HCT116 (cell line): ENCODE measurements at regions not wholly inside any gene's neighbourhood (a gene's known extent, or its start where the extent isn't known, plus 50 kb on each side); places are given as distances from the start of the nearest gene placed in this dataset.

Source experiments
- ATAC-seq: fragments of 200-7000 bp; cut with Tn5 transposase; 2 replicates; pipeline ENCODE4 v1.9.1; 2020; ENCODE audit warnings: mild to moderate bottlenecking, moderate library complexity
- BruUV-seq: library from RNA; stranded (reverse); fragments of 400-500 nt; replicated peaks from 2 replicates; lab custom pipeline; 2021; lab: Mats Ljungman, UMichigan
- CTCF ChIA-PET: fragments of 300-600 bp; sonication (Branson Sonifier 250); formaldehyde crosslinking; loops from one replicate; lab custom pipeline; 2021; ENCODE audit warnings: antibody characterized with exemption; lab: Charles Lee
- POLR2A ChIA-PET: fragments of 300-600, 350-600 bp; sonication (Branson Sonifier 250); formaldehyde crosslinking; loops from one replicate; lab custom pipeline; 2021; ENCODE audit warnings: antibody characterized with exemption; lab: Charles Lee
- RAD21 ChIA-PET, 2 experiments: fragments of 300-600 bp; sonication (Branson Sonifier 250); formaldehyde crosslinking; loops; one replicate each; lab custom pipeline; 2023; ENCODE audit warnings: low total read pairs in 2 of 2; ENCODE audit not compliant: uncharacterized antibody in 2 of 2, unreplicated experiment in 2 of 2, low non-redundant PET in 1 of 2; lab: Charles Lee
- DNase-seq: peaks from one replicate; pipeline ENCODE4 v3.0.0-alpha.2; 2010; ENCODE audit warnings: low read depth, low spot score
- H2AFZ ChIP-seq: fragments of 200-600 bp; shearing (Covaris generic), sonication (generic); 2 replicates; pipeline ENCODE4 v1.6.1; 2017; ENCODE audit warnings: low read depth, mixed run types, mixed read lengths, antibody characterized with exemption, low read length; ENCODE audit not compliant: poor library complexity, severe bottlenecking
- H3K27ac ChIP-seq: 2 replicates; pipeline ENCODE4 v1.5.1; 2012; ENCODE audit warnings: low read depth, low read length
- H3K27me3 ChIP-seq: fragments of 200-600 bp; sonication (generic); 2 replicates; pipeline ENCODE4 v1.6.1; 2016; ENCODE audit warnings: mixed run types, low read length, mixed read lengths; ENCODE audit not compliant: insufficient read depth
- H3K36me3 ChIP-seq, 2 experiments: fragments of 200-500 bp in 1 of 2; fragments of 200-600 bp in 1 of 2; sonication (Bioruptor generic) in 1 of 2; sonication (generic) in 1 of 2; 2 replicates each; pipeline versions ENCODE4 v1.5.1 to v1.6.1; 2014 to 2016; ENCODE audit warnings: low read length in 2 of 2, inconsistent platforms in 1 of 2, mixed read lengths in 1 of 2, mixed run types in 1 of 2; ENCODE audit not compliant: insufficient read depth in 2 of 2, control insufficient read depth in 1 of 2
- H3K4me1 ChIP-seq, 2 experiments: fragments of 200-600 bp in 1 of 2; sonication (generic) in 1 of 2; 2 replicates each; pipeline versions ENCODE4 v1.5.1 to v1.6.1; 2012 to 2017; ENCODE audit warnings: low read length in 2 of 2, inconsistent platforms in 1 of 2, mild to moderate bottlenecking in 1 of 2, mixed read lengths in 1 of 2, mixed run types in 1 of 2, moderate library complexity in 1 of 2; ENCODE audit not compliant: insufficient read depth in 2 of 2, control insufficient read depth in 1 of 2
- H3K4me2 ChIP-seq: fragments of 200-600 bp; sonication (generic); 2 replicates; pipeline ENCODE4 v1.6.1; 2017; ENCODE audit warnings: mixed run types, low read length, mixed read lengths
- H3K4me3 ChIP-seq, 2 experiments: fragments of 200-600 bp in 1 of 2; sonication (generic) in 1 of 2; replicated peaks in 1 of 2; 2 replicates each; pipeline ENCODE4 v1.5.1; 2011 to 2016; ENCODE audit warnings: low read length in 2 of 2, control low read depth in 1 of 2, low read depth in 1 of 2, mild to moderate bottlenecking in 1 of 2, mixed read lengths in 1 of 2, mixed run types in 1 of 2
- H3K79me2 ChIP-seq: fragments of 200-600 bp; sonication (generic); 2 replicates; pipeline ENCODE4 v1.6.1; 2017; ENCODE audit warnings: mild to moderate bottlenecking, mixed run types, low read length, moderate library complexity, mixed read lengths; ENCODE audit not compliant: insufficient read depth
- H3K9ac ChIP-seq: fragments of 200-600 bp; sonication (generic); 2 replicates; pipeline ENCODE4 v1.6.1; 2016; ENCODE audit warnings: low read length, mixed read lengths
- H3K9me2 ChIP-seq: fragments of 200-600 bp; sonication (generic), shearing (Covaris generic); 2 replicates; pipeline ENCODE4 v1.6.1; 2017; ENCODE audit warnings: mixed run types, mild to moderate bottlenecking, moderate library complexity; ENCODE audit not compliant: insufficient read depth
- H3K9me3 ChIP-seq, 2 experiments: fragments of 200-500 bp in 1 of 2; fragments of 200-600 bp in 1 of 2; sonication (Bioruptor generic) in 1 of 2; sonication (generic) in 1 of 2; 2 replicates each; pipeline ENCODE4 v1.6.1; 2014 to 2017; ENCODE audit warnings: low read length in 2 of 2, mixed read lengths in 2 of 2, inconsistent platforms in 1 of 2, low read depth in 1 of 2, mild to moderate bottlenecking in 1 of 2, mixed run types in 1 of 2, moderate library complexity in 1 of 2; ENCODE audit not compliant: control insufficient read depth in 1 of 2, insufficient read depth in 1 of 2
- H4K20me1 ChIP-seq: fragments of 200-600 bp; sonication (generic), shearing (Covaris generic); 2 replicates; pipeline ENCODE4 v1.6.1; 2017; ENCODE audit warnings: mixed run types, mild to moderate bottlenecking, moderate library complexity; ENCODE audit not compliant: insufficient read depth
- ATF3 ChIP-seq: IDR thresholded peaks from 2 replicates; pipeline ENCODE4 v1.6.1; 2012
- CBX3 ChIP-seq: IDR thresholded peaks from 2 replicates; pipeline ENCODE4 v1.6.1; 2012; ENCODE audit warnings: low read depth
- CEBPB ChIP-seq: IDR thresholded peaks from 2 replicates; pipeline ENCODE4 v1.6.1; 2012; ENCODE audit warnings: low read depth
- CTCF ChIP-seq, 3 experiments: fragments of 200-600 bp in 1 of 3; sonication (generic) in 1 of 3; IDR thresholded peaks in 2 of 3; conservative IDR thresholded peaks in 1 of 3; 2 replicates each; pipeline ENCODE4 v1.5.1; 2012 to 2017; ENCODE audit warnings: low read depth in 2 of 3, low read length in 2 of 3, antibody characterized with exemption in 1 of 3, borderline replicate concordance in 1 of 3, control low read depth in 1 of 3, mild to moderate bottlenecking in 1 of 3, mixed read lengths in 1 of 3, mixed run types in 1 of 3, moderate library complexity in 1 of 3; ENCODE audit not compliant: insufficient read depth in 1 of 3
- EGR1 ChIP-seq: IDR thresholded peaks from 2 replicates; pipeline ENCODE4 v1.6.1; 2012; ENCODE audit warnings: low read depth
- EZH2 ChIP-seq: fragments of 200-600 bp; sonication (generic); IDR thresholded peaks from 2 replicates; pipeline ENCODE4 v1.6.1; 2017; ENCODE audit warnings: antibody characterized with exemption, mixed run types
- EZH2phosphoT487 ChIP-seq: fragments of 200-600 bp; IDR thresholded peaks from 2 replicates; pipeline ENCODE4 v1.6.1; 2018; ENCODE audit warnings: antibody characterized with exemption, borderline replicate concordance
- FOSL1 ChIP-seq: IDR thresholded peaks from 2 replicates; pipeline ENCODE4 v1.6.1; 2012; ENCODE audit warnings: low read depth
- JUND ChIP-seq: IDR thresholded peaks from 2 replicates; pipeline ENCODE4 v1.6.1; 2012
- MAX ChIP-seq: IDR thresholded peaks from 2 replicates; pipeline ENCODE4 v1.6.1; 2012
- RAD21 ChIP-seq: IDR thresholded peaks from 2 replicates; pipeline ENCODE4 v1.6.1; 2012; ENCODE audit warnings: low read depth, mild to moderate bottlenecking
- REST ChIP-seq: IDR thresholded peaks from 2 replicates; pipeline ENCODE4 v1.6.1; 2012; ENCODE audit warnings: low read depth
- SIN3A ChIP-seq: IDR thresholded peaks from 2 replicates; pipeline ENCODE4 v1.6.1; 2012; ENCODE audit warnings: low read depth
- SP1 ChIP-seq: IDR thresholded peaks from 2 replicates; pipeline ENCODE4 v1.6.1; 2012; ENCODE audit warnings: low read depth
- TCF7L2 ChIP-seq: IDR thresholded peaks from 2 replicates; pipeline ENCODE4 v1.7.0; 2011; ENCODE audit warnings: borderline replicate concordance, inconsistent platforms; ENCODE audit not compliant: insufficient read depth, insufficient read length; ENCODE audit errors: extremely low read depth
- YY1 ChIP-seq: IDR thresholded peaks from 2 replicates; pipeline ENCODE4 v1.6.1; 2011; ENCODE audit warnings: low read length, low read depth, moderate library complexity, mild to moderate bottlenecking; ENCODE audit not compliant: insufficient replicate concordance; ENCODE audit errors: extremely low read depth
- ZFX ChIP-seq: fragments of 450-650 bp; IDR thresholded peaks from 2 replicates; pipeline ENCODE4 v1.6.1; 2017
- ZNF274 ChIP-seq: fragments of 200-500 bp; sonication (Bioruptor generic); IDR thresholded peaks from 2 replicates; pipeline ENCODE4 v1.6.1; 2014; ENCODE audit warnings: mild to moderate bottlenecking, low read depth, low read length, inconsistent platforms
- intact Hi-C: fragments of 100-400 bp; cut with micrococcal nuclease; formaldehyde crosslinking; loops from 2 replicates; pipeline ENCODE4 v1.10.0; 2022

- no TSS peak for BruUV-seq
- H3K4me3 ChIP-seq, result no peak overlapping the region
- no peaks in the 10 kb centered on the region for H3K9me3 ChIP-seq
- H3K27me3 ChIP-seq, result peaks cover 13% of the 10 kb centered on the region; the same call in 1 of the 2 replicates
- intact Hi-C loops, result no loop called here
- H2AFZ ChIP-seq, result no peak overlapping the region
- no peak overlapping the region for H3K9ac ChIP-seq
- H3K79me2 ChIP-seq, result no peaks in the 10 kb centered on the region
- CTCF ChIA-PET, result no interaction called here
- TF ChIP-seq SIN3A, result no peak
- no peak for TF ChIP-seq YY1
- TF ChIP-seq RAD21, result no peak
- TF ChIP-seq MAX, result no peak
- TF ChIP-seq CEBPB, result no peak
- no peak for TF ChIP-seq CTCF (IDR thresholded peaks at IDR 0.05 in 2 of 3, conservative IDR thresholded peaks at IDR 0.05 in 1 of 3; ENCODE audit: borderline replicate concordance in 1 of 3, insufficient read depth in 1 of 3, low read depth in 2 of 3, low read length in 2 of 3)
- TF ChIP-seq TCF7L2, result no peak
- TF ChIP-seq SP1, result no peak
- TF ChIP-seq ATF3, result no peak
- no peak for TF ChIP-seq EZH2
- no peak for TF ChIP-seq FOSL1
- TF ChIP-seq REST, result no peak
- TF ChIP-seq JUND, result no peak
- no peak for TF ChIP-seq ZFX
- TF ChIP-seq ZNF274, result no peak
- no peak for TF ChIP-seq EGR1
- no peak for TF ChIP-seq EZH2phosphoT487
- TF ChIP-seq CBX3, result no peak
- H3K9me2 ChIP-seq, result no peaks in the 10 kb centered on the region
- no peaks in the 10 kb centered on the region for H3K4me1 ChIP-seq
- ATAC-seq, result no peak
- H4K20me1 ChIP-seq, result no peaks in the 10 kb centered on the region
- POLR2A ChIA-PET, result no interaction called here
- no peak for DNase-seq
- no peaks in the 10 kb centered on the region for H3K36me3 ChIP-seq
- RAD21 ChIA-PET, result no interaction called here
- H3K27ac ChIP-seq, result no peak overlapping the region
- no peak overlapping the region for H3K4me2 ChIP-seq
These were observed 127.9 kb downstream of the DHX15 start for GRCh38 chr4:24456431-24456830.
